ENCODE measurements at regions not wholly inside any gene's neighbourhood (a gene's known extent, or its start where the extent isn't known, plus 50 kb on each side); places are given as distances from the start of the nearest gene placed in this dataset.

- H3K4me1 ChIP-seq (replicated peaks in 1 of 4; ENCODE audit: control insufficient read depth in 3 of 4, insufficient read depth in 4 of 4, low read length in 3 of 4) = no peaks in the 10 kb centered on the region
- no peak overlapping the region for H2BK120ac ChIP-seq (replicated peaks; ENCODE audit: low read depth, low read length)
- H3K4ac ChIP-seq (replicated peaks; ENCODE audit: insufficient read length, low read depth, low read length) = no peak overlapping the region
- H4K91ac ChIP-seq (replicated peaks; ENCODE audit: insufficient read length, low read length) = no peak overlapping the region
- TF ChIP-seq CHD2 (IDR thresholded peaks at IDR 0.05; ENCODE audit: low read length) = no peak
- TF ChIP-seq GABPA (IDR thresholded peaks at IDR 0.05; ENCODE audit: borderline replicate concordance, insufficient read depth, low read length) = no peak
- TF ChIP-seq ZNF274 (IDR thresholded peaks at IDR 0.05; ENCODE audit: borderline replicate concordance, extremely low read depth, low read length) = no peak
- no peak for TF ChIP-seq SP4 (IDR thresholded peaks at IDR 0.05; ENCODE audit: low read length)
- H4K8ac ChIP-seq (ENCODE audit: extremely low read depth, insufficient read depth, low read length) = no peak overlapping the region
- WGBS, 2 experiments (ENCODE audit: extremely low coverage in 1 of 2, insufficient coverage in 1 of 2, insufficient read length in 1 of 2, insufficient replicate concordance in 2 of 2, low coverage in 1 of 2, low lambda C conversion rate in 2 of 2, missing lambda C conversion rate in 1 of 2) = 89% methylated on average over 9 of the region's 9 CpGs; no CpG with 5 or more reads in 1 of the 2 experiments
- ChIA-PET CTCF (ENCODE audit: partially characterized antibody) (no interaction called here), POLR2A (ENCODE audit: partially characterized antibody) (no interaction called here)
- no peak overlapping the region for H3K4me3 ChIP-seq (ENCODE audit: extremely low read depth in 1 of 4, insufficient read depth in 2 of 4, low read depth in 3 of 4, low read length in 4 of 4)
- no peak overlapping the region for H2AFZ ChIP-seq (ENCODE audit: low read length)
- no peak overlapping the region for H3K23ac ChIP-seq (ENCODE audit: insufficient read length)
- H3K9me3 ChIP-seq (ENCODE audit: insufficient read depth in 2 of 2, low read depth in 1 of 2, low read length in 1 of 2) = peaks cover 0 to 6% of the 10 kb centered on the region in 2 experiments; a peak in 2 of 4 replicates
- no peak overlapping the region for H4K5ac ChIP-seq (ENCODE audit: insufficient read length, low read depth, low read length)
- no peak overlapping the region for H2BK5ac ChIP-seq (ENCODE audit: low read depth, low read length)
- peaks cover 0 to 7% of the 10 kb centered on the region in 2 experiments for H4K20me1 ChIP-seq (replicated peaks in 1 of 2; ENCODE audit: control insufficient read depth in 1 of 2, insufficient read depth in 2 of 2, low read length in 2 of 2)
- H3K9ac ChIP-seq (replicated peaks in 1 of 4; ENCODE audit: extremely low read depth in 1 of 4, low read depth in 3 of 4, low read length in 3 of 4) = no peak overlapping the region
- no peak overlapping the region for H3K14ac ChIP-seq (ENCODE audit: insufficient read length)
- no peak overlapping the region for H2BK15ac ChIP-seq (ENCODE audit: low read length)
- DNase-seq (ENCODE audit: low read depth in 1 of 2, low spot score in 2 of 2) (no peak), FAIRE-seq (no peak)
- H3K36me3 ChIP-seq (ENCODE audit: control insufficient read depth in 2 of 4, insufficient read depth in 4 of 4, low read length in 3 of 4) = no peaks in the 10 kb centered on the region
- H3K56ac ChIP-seq (replicated peaks; ENCODE audit: insufficient read length, low read depth, low read length) = no peak overlapping the region
- H2BK20ac ChIP-seq (ENCODE audit: low read length) = no peak overlapping the region
- no peaks in the 10 kb centered on the region for H3K79me1 ChIP-seq (ENCODE audit: low read depth, low read length)
- no peak overlapping the region for H3K4me2 ChIP-seq (ENCODE audit: insufficient read depth in 1 of 2, low read depth in 2 of 2, low read length in 2 of 2)
- H3K27ac ChIP-seq (ENCODE audit: low read depth, low read length) = no peak overlapping the region
- H3K27me3 ChIP-seq (replicated peaks in 1 of 4; ENCODE audit: control insufficient read depth in 3 of 4, extremely low read depth in 1 of 4, insufficient read depth in 3 of 4, low read length in 3 of 4) = no peaks in the 10 kb centered on the region
- no peaks in the 10 kb centered on the region for H3K79me2 ChIP-seq (ENCODE audit: control insufficient read depth in 1 of 2, insufficient read depth in 2 of 2, low read length in 2 of 2)
- no peak overlapping the region for H3K18ac ChIP-seq (ENCODE audit: extremely low read depth, low read length)
- no peak overlapping the region for H2BK12ac ChIP-seq (ENCODE audit: low read depth, low read length)
- H3K23me2 ChIP-seq (ENCODE audit: low read depth, low read length) = peaks cover 12% of the 10 kb centered on the region; the same call in 1 of the 2 replicates
- no peak overlapping the region for H2AK5ac ChIP-seq (ENCODE audit: low read depth, low read length)
These were observed 124.8 kb upstream of the GPC1 start for GRCh38 chr2:240310645-240311044.

Measured in H1 (cell line).